H1 (cell line): ENCODE measurements at regions not wholly inside any gene's neighbourhood (a gene's known extent, or its start where the extent isn't known, plus 50 kb on each side); places are given as distances from the start of the nearest gene placed in this dataset.
A peak's percentile ranks its signal among the peaks of the same experiment; 100 is the strongest.

ENCODE experiments used
- RAD21 ChIP-seq, 2 experiments: IDR thresholded peaks in 1 of 2; conservative IDR thresholded peaks in 1 of 2; 2 replicates each; pipeline ENCODE4 v1.6.1; 2011; ENCODE audit warnings: low read depth in 2 of 2, low read length in 2 of 2, improper control_type of control experiment in 1 of 2, inconsistent platforms in 1 of 2, mild to moderate bottlenecking in 1 of 2, moderate library complexity in 1 of 2
- SIRT6 ChIP-seq: IDR thresholded peaks from one replicate; pipeline ENCODE4 v1.7.1; 2012; ENCODE audit warnings: low read length, inconsistent platforms

GRCh38 chr16:26569793-26570192, 496.9 kb upstream of the C16orf82 start (continued):
- no peak for TF ChIP-seq SIRT6
- peak; percentile 88 to 89 for TF ChIP-seq RAD21 (IDR thresholded peaks at IDR 0.05 in 1 of 2, conservative IDR thresholded peaks at IDR 0.05 in 1 of 2; ENCODE audit: low read depth in 2 of 2, low read length in 2 of 2)
- TF ChIP-seq, all 59 proteins: peak for 5
